Calu3 (cell line): ENCODE measurements at regions not wholly inside any gene's neighbourhood (a gene's known extent, or its start where the extent isn't known, plus 50 kb on each side); places are given as distances from the start of the nearest gene placed in this dataset.

ENCODE experiments used
- BruUV-seq: library from RNA; stranded (reverse); fragments of 400-500 nt; replicated peaks from 2 replicates; lab custom pipeline; 2021; lab: Mats Ljungman, UMichigan
- CTCF ChIA-PET: fragments of 300-600 bp; sonication (Branson Sonifier 250); formaldehyde crosslinking; loops from one replicate; lab custom pipeline; 2022; ENCODE audit warnings: antibody characterized with exemption; lab: Charles Lee
- DNase-seq: peaks from one replicate; pipeline ENCODE4 v3.0.0; 2022
- H3K27ac Mint-ChIP-seq: one replicate; pipeline ENCODE4 v1.8.0; 2022; ENCODE audit warnings: mixed read lengths; ENCODE audit not compliant: unreplicated experiment
- H3K27me3 Mint-ChIP-seq: one replicate; pipeline ENCODE4 v1.8.0; 2022; ENCODE audit warnings: mixed read lengths; ENCODE audit not compliant: unreplicated experiment
- H3K36me3 Mint-ChIP-seq: one replicate; pipeline ENCODE4 v1.8.0; 2022; ENCODE audit warnings: mild to moderate bottlenecking, moderate library complexity, mixed read lengths; ENCODE audit not compliant: insufficient read depth, unreplicated experiment
- H3K4me1 Mint-ChIP-seq: one replicate; pipeline ENCODE4 v1.8.0; 2022; ENCODE audit warnings: mild to moderate bottlenecking, low read depth, mixed read lengths; ENCODE audit not compliant: unreplicated experiment
- H3K4me3 Mint-ChIP-seq: one replicate; pipeline ENCODE4 v1.8.0; 2022; ENCODE audit warnings: mild to moderate bottlenecking, low read depth, moderate library complexity, mixed read lengths; ENCODE audit not compliant: unreplicated experiment
- H3K9me3 Mint-ChIP-seq: one replicate; pipeline ENCODE4 v1.8.0; 2022; ENCODE audit warnings: low read depth, mixed read lengths; ENCODE audit not compliant: unreplicated experiment
- CTCF ChIP-seq: fragments of 200-600 bp; IDR thresholded peaks from one replicate; pipeline ENCODE4 v1.8.0; 2022; ENCODE audit warnings: antibody characterized with exemption; ENCODE audit not compliant: unreplicated experiment
- intact Hi-C: fragments of 100-400 bp; cut with micrococcal nuclease; formaldehyde crosslinking; loops from one replicate; pipeline ENCODE4 v1.10.0; 2022; ENCODE audit not compliant: unreplicated experiment

DNA sequence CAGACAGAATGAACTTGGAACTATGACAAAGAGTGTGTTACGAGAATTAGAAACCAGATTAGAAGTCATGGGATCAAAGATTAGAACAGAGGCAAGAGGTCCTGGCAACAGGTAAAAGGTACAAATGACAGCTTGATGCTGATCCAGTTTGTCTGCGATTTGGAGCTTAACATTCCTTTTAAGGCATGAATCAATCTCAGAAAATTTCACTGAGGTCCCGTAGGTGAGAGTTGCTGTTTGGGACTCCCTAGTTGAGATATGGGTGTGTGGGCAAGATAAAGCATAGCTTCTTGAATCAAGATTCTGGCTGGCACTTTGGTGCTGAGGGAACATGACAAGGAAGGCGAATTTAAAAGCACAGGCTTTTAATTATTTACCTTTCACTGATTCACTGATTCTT is 62.6 kb upstream of the ACSL4 start:
- peaks cover 8% of the 10 kb centered on the region for H3K4me1 Mint-ChIP-seq
- CTCF ChIA-PET, result no interaction called here
- DNase-seq, result no peak
- H3K27ac Mint-ChIP-seq, result no peak overlapping the region
- H3K9me3 Mint-ChIP-seq, result no peaks in the 10 kb centered on the region
- no peaks in the 10 kb centered on the region for H3K36me3 Mint-ChIP-seq
- intact Hi-C loops, result no loop called here
- no peak overlapping the region for H3K4me3 Mint-ChIP-seq
- BruUV-seq, result no TSS peak
- no peaks in the 10 kb centered on the region for H3K27me3 Mint-ChIP-seq
- no peak for TF ChIP-seq CTCF

- intact Hi-C loops, result no loop called here
- H3K27ac Mint-ChIP-seq, result no peak overlapping the region
- CTCF ChIA-PET, result interaction anchor here (0.6 kb wide), 1 partner anchor 113 kb away, joined by 4 read pairs; no protein-coding TSS in a partner anchor
These were observed 64.4 kb upstream of the ACSL4 start for GRCh38 chrX:109797311-109797975.

DNA sequence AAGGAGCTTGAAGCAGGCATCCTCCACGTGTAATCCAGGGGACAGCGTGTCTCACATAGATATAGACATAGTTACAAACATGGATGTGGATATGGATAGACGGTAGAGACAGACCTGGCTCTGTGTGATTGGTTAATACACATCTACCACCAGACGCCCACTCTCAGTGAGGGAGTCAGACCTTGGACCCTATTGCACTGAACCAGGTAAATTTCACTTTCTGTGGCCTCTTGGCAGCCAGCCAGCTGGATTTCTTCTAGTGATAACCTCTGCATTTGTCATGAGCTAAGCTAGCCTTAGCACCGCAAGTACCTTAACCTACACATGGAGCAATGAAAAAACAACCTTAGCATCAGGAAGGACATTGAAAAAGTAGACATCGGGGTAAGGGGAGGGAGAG is 79.2 kb upstream of the ACSL4 start:
- Mint-ChIP-seq H3K27ac (no peak overlapping the region), H3K4me3 (no peak overlapping the region), H3K36me3 (no peaks in the 10 kb centered on the region), H3K4me1 (no peaks in the 10 kb centered on the region), H3K27me3 (peaks cover 30% of the 10 kb centered on the region), H3K9me3 (no peaks in the 10 kb centered on the region)
- TF ChIP-seq CTCF, result no peak
- no TSS peak for BruUV-seq
- DNase-seq, result no peak
- intact Hi-C loops, result no loop called here
- CTCF ChIA-PET, result interaction anchor here (0.5 kb wide), 1 partner anchor 12 kb away, joined by 7 read pairs; no protein-coding TSS in a partner anchor

More at GRCh38 chrX:109797311-109797975, 64.4 kb upstream of the ACSL4 start:
- BruUV-seq, result no TSS peak
- H3K4me1 Mint-ChIP-seq, result peaks cover 8% of the 10 kb centered on the region
- H3K27me3 Mint-ChIP-seq, result no peaks in the 10 kb centered on the region
- H3K36me3 Mint-ChIP-seq, result no peaks in the 10 kb centered on the region
- no peak overlapping the region for H3K4me3 Mint-ChIP-seq
- no peak for TF ChIP-seq CTCF
- DNase-seq, result no peak
- H3K9me3 Mint-ChIP-seq, result no peaks in the 10 kb centered on the region

GRCh38 chrX:109813236-109813635 is 80.2 kb upstream of the ACSL4 start:
- Mint-ChIP-seq H3K27ac (no peak overlapping the region), H3K9me3 (no peaks in the 10 kb centered on the region), H3K4me3 (no peak overlapping the region), H3K27me3 (peaks cover 33% of the 10 kb centered on the region), H3K4me1 (no peaks in the 10 kb centered on the region), H3K36me3 (no peaks in the 10 kb centered on the region)
- intact Hi-C loops, result no loop called here
- no peak for TF ChIP-seq CTCF
- no peak for DNase-seq
- BruUV-seq, result no TSS peak
- CTCF ChIA-PET, result no interaction called here
